NB4 (cell line): ENCODE measurements at regions not wholly inside any gene's neighbourhood (a gene's known extent, or its start where the extent isn't known, plus 50 kb on each side); places are given as distances from the start of the nearest gene placed in this dataset.

Experiments used
- DNase-seq: peaks from one replicate; pipeline ENCODE4 v3.0.0; 2010; ENCODE audit warnings: low read depth
- H3K4me3 ChIP-seq: one replicate; pipeline ENCODE4 v1.5.1; 2011; ENCODE audit warnings: mild to moderate bottlenecking, low read depth, low read length, moderate library complexity
- CTCF ChIP-seq: IDR thresholded peaks from one replicate; pipeline ENCODE4 v1.5.1; 2012; ENCODE audit warnings: low read depth, low read length
- MAX ChIP-seq: IDR thresholded peaks from 2 replicates; pipeline ENCODE4 v1.6.1; 2011; ENCODE audit warnings: low read depth, low read length
- MYC ChIP-seq: IDR thresholded peaks from 2 replicates; pipeline ENCODE4 v1.6.1; 2011; ENCODE audit warnings: low read depth, low read length
- POLR2A ChIP-seq: IDR thresholded peaks from 2 replicates; pipeline ENCODE4 v1.6.1; 2011; ENCODE audit warnings: mild to moderate bottlenecking; ENCODE audit not compliant: insufficient read length; ENCODE audit errors: extremely low read depth

- H3K4me3 ChIP-seq: no peak overlapping the region
- DNase-seq: no peak
- TF ChIP-seq MAX (no peak), POLR2A (no peak), MYC (no peak), CTCF (no peak)
Measured at GRCh38 chr3:69532547-69533224, 146.8 kb upstream of the FRMD4B start.

- DNase-seq: no peak
- TF ChIP-seq CTCF (no peak), POLR2A (no peak), MAX (no peak), MYC (no peak)
- H3K4me3 ChIP-seq: no peak overlapping the region
Measured at GRCh38 chr3:69531576-69532546, 146.0 kb upstream of the FRMD4B start.

- TF ChIP-seq POLR2A (no peak), MYC (no peak), MAX (no peak), CTCF (no peak)
- no peak overlapping the region for H3K4me3 ChIP-seq
- DNase-seq: no peak
Measured at GRCh38 chr3:69530554-69530953, 144.7 kb upstream of the FRMD4B start.

GRCh38 chr3:69527498-69527897, 141.6 kb upstream of the FRMD4B start:
- H3K4me3 ChIP-seq: no peak overlapping the region
- no peak for DNase-seq
- TF ChIP-seq POLR2A: no peak
- no peak for TF ChIP-seq CTCF
- no peak for TF ChIP-seq MYC
- no peak for TF ChIP-seq MAX

GRCh38 chr3:69524816-69525215, 138.9 kb upstream of the FRMD4B start:
- no peak overlapping the region for H3K4me3 ChIP-seq
- no peak for TF ChIP-seq MYC
- TF ChIP-seq MAX: no peak
- no peak for TF ChIP-seq CTCF
- no peak for TF ChIP-seq POLR2A
- DNase-seq: no peak
